HCT116 (cell line): ENCODE measurements at regions not wholly inside any gene's neighbourhood (a gene's known extent, or its start where the extent isn't known, plus 50 kb on each side); places are given as distances from the start of the nearest gene placed in this dataset.

ENCODE experiments used
- ATAC-seq: fragments of 200-7000 bp; cut with Tn5 transposase; 2 replicates; pipeline ENCODE4 v1.9.1; 2020; ENCODE audit warnings: mild to moderate bottlenecking, moderate library complexity
- BruUV-seq: library from RNA; stranded (reverse); fragments of 400-500 nt; replicated peaks from 2 replicates; lab custom pipeline; 2021; lab: Mats Ljungman, UMichigan
- CTCF ChIA-PET: fragments of 300-600 bp; sonication (Branson Sonifier 250); formaldehyde crosslinking; loops from one replicate; lab custom pipeline; 2021; ENCODE audit warnings: antibody characterized with exemption; lab: Charles Lee
- POLR2A ChIA-PET: fragments of 300-600, 350-600 bp; sonication (Branson Sonifier 250); formaldehyde crosslinking; loops from one replicate; lab custom pipeline; 2021; ENCODE audit warnings: antibody characterized with exemption; lab: Charles Lee
- RAD21 ChIA-PET, 2 experiments: fragments of 300-600 bp; sonication (Branson Sonifier 250); formaldehyde crosslinking; loops; one replicate each; lab custom pipeline; 2023; ENCODE audit warnings: low total read pairs in 2 of 2; ENCODE audit not compliant: uncharacterized antibody in 2 of 2, unreplicated experiment in 2 of 2, low non-redundant PET in 1 of 2; lab: Charles Lee
- DNase-seq: peaks from one replicate; pipeline ENCODE4 v3.0.0-alpha.2; 2010; ENCODE audit warnings: low read depth, low spot score
- H2AFZ ChIP-seq: fragments of 200-600 bp; shearing (Covaris generic), sonication (generic); 2 replicates; pipeline ENCODE4 v1.6.1; 2017; ENCODE audit warnings: low read depth, mixed run types, mixed read lengths, antibody characterized with exemption, low read length; ENCODE audit not compliant: poor library complexity, severe bottlenecking
- H3K27ac ChIP-seq: 2 replicates; pipeline ENCODE4 v1.5.1; 2012; ENCODE audit warnings: low read depth, low read length
- H3K27me3 ChIP-seq: fragments of 200-600 bp; sonication (generic); 2 replicates; pipeline ENCODE4 v1.6.1; 2016; ENCODE audit warnings: mixed run types, low read length, mixed read lengths; ENCODE audit not compliant: insufficient read depth
- H3K36me3 ChIP-seq, 2 experiments: fragments of 200-500 bp in 1 of 2; fragments of 200-600 bp in 1 of 2; sonication (Bioruptor generic) in 1 of 2; sonication (generic) in 1 of 2; 2 replicates each; pipeline versions ENCODE4 v1.5.1 to v1.6.1; 2014 to 2016; ENCODE audit warnings: low read length in 2 of 2, inconsistent platforms in 1 of 2, mixed read lengths in 1 of 2, mixed run types in 1 of 2; ENCODE audit not compliant: insufficient read depth in 2 of 2, control insufficient read depth in 1 of 2
- H3K4me1 ChIP-seq, 2 experiments: fragments of 200-600 bp in 1 of 2; sonication (generic) in 1 of 2; 2 replicates each; pipeline versions ENCODE4 v1.5.1 to v1.6.1; 2012 to 2017; ENCODE audit warnings: low read length in 2 of 2, inconsistent platforms in 1 of 2, mild to moderate bottlenecking in 1 of 2, mixed read lengths in 1 of 2, mixed run types in 1 of 2, moderate library complexity in 1 of 2; ENCODE audit not compliant: insufficient read depth in 2 of 2, control insufficient read depth in 1 of 2
- H3K4me2 ChIP-seq: fragments of 200-600 bp; sonication (generic); 2 replicates; pipeline ENCODE4 v1.6.1; 2017; ENCODE audit warnings: mixed run types, low read length, mixed read lengths
- H3K4me3 ChIP-seq, 2 experiments: fragments of 200-600 bp in 1 of 2; sonication (generic) in 1 of 2; replicated peaks in 1 of 2; 2 replicates each; pipeline ENCODE4 v1.5.1; 2011 to 2016; ENCODE audit warnings: low read length in 2 of 2, control low read depth in 1 of 2, low read depth in 1 of 2, mild to moderate bottlenecking in 1 of 2, mixed read lengths in 1 of 2, mixed run types in 1 of 2
- H3K79me2 ChIP-seq: fragments of 200-600 bp; sonication (generic); 2 replicates; pipeline ENCODE4 v1.6.1; 2017; ENCODE audit warnings: mild to moderate bottlenecking, mixed run types, low read length, moderate library complexity, mixed read lengths; ENCODE audit not compliant: insufficient read depth
- H3K9ac ChIP-seq: fragments of 200-600 bp; sonication (generic); 2 replicates; pipeline ENCODE4 v1.6.1; 2016; ENCODE audit warnings: low read length, mixed read lengths
- H3K9me2 ChIP-seq: fragments of 200-600 bp; sonication (generic), shearing (Covaris generic); 2 replicates; pipeline ENCODE4 v1.6.1; 2017; ENCODE audit warnings: mixed run types, mild to moderate bottlenecking, moderate library complexity; ENCODE audit not compliant: insufficient read depth
- H3K9me3 ChIP-seq, 2 experiments: fragments of 200-500 bp in 1 of 2; fragments of 200-600 bp in 1 of 2; sonication (Bioruptor generic) in 1 of 2; sonication (generic) in 1 of 2; 2 replicates each; pipeline ENCODE4 v1.6.1; 2014 to 2017; ENCODE audit warnings: low read length in 2 of 2, mixed read lengths in 2 of 2, inconsistent platforms in 1 of 2, low read depth in 1 of 2, mild to moderate bottlenecking in 1 of 2, mixed run types in 1 of 2, moderate library complexity in 1 of 2; ENCODE audit not compliant: control insufficient read depth in 1 of 2, insufficient read depth in 1 of 2
- H4K20me1 ChIP-seq: fragments of 200-600 bp; sonication (generic), shearing (Covaris generic); 2 replicates; pipeline ENCODE4 v1.6.1; 2017; ENCODE audit warnings: mixed run types, mild to moderate bottlenecking, moderate library complexity; ENCODE audit not compliant: insufficient read depth
- ELF1 ChIP-seq: IDR thresholded peaks from 2 replicates; pipeline ENCODE4 v1.6.1; 2012; ENCODE audit warnings: low read depth, borderline replicate concordance
- EZH2 ChIP-seq: fragments of 200-600 bp; sonication (generic); IDR thresholded peaks from 2 replicates; pipeline ENCODE4 v1.6.1; 2017; ENCODE audit warnings: antibody characterized with exemption, mixed run types
- EZH2phosphoT487 ChIP-seq: fragments of 200-600 bp; IDR thresholded peaks from 2 replicates; pipeline ENCODE4 v1.6.1; 2018; ENCODE audit warnings: antibody characterized with exemption, borderline replicate concordance
- FOSL1 ChIP-seq: IDR thresholded peaks from 2 replicates; pipeline ENCODE4 v1.6.1; 2012; ENCODE audit warnings: low read depth
- POLR2A ChIP-seq: IDR thresholded peaks from 2 replicates; pipeline ENCODE4 v1.7.0; 2011; ENCODE audit warnings: borderline replicate concordance; ENCODE audit not compliant: insufficient read depth, insufficient read length; ENCODE audit errors: extremely low read depth
- POLR2AphosphoS5 ChIP-seq: IDR thresholded peaks from 2 replicates; pipeline ENCODE4 v1.6.1; 2011; ENCODE audit warnings: mild to moderate bottlenecking, low read depth, low read length, moderate library complexity
- SIN3A ChIP-seq: IDR thresholded peaks from 2 replicates; pipeline ENCODE4 v1.6.1; 2012; ENCODE audit warnings: low read depth
- SP1 ChIP-seq: IDR thresholded peaks from 2 replicates; pipeline ENCODE4 v1.6.1; 2012; ENCODE audit warnings: low read depth
- SRF ChIP-seq: IDR thresholded peaks from 2 replicates; pipeline ENCODE4 v1.6.1; 2012; ENCODE audit warnings: low read depth
- YY1 ChIP-seq: IDR thresholded peaks from 2 replicates; pipeline ENCODE4 v1.6.1; 2011; ENCODE audit warnings: low read length, low read depth, moderate library complexity, mild to moderate bottlenecking; ENCODE audit not compliant: insufficient replicate concordance; ENCODE audit errors: extremely low read depth
- ZFX ChIP-seq: fragments of 450-650 bp; IDR thresholded peaks from 2 replicates; pipeline ENCODE4 v1.6.1; 2017
- ZNF274 ChIP-seq: fragments of 200-500 bp; sonication (Bioruptor generic); IDR thresholded peaks from 2 replicates; pipeline ENCODE4 v1.6.1; 2014; ENCODE audit warnings: mild to moderate bottlenecking, low read depth, low read length, inconsistent platforms
- intact Hi-C: fragments of 100-400 bp; cut with micrococcal nuclease; formaldehyde crosslinking; loops from 2 replicates; pipeline ENCODE4 v1.10.0; 2022
- TF ChIP-seq, protein P1 (sequence below): IDR thresholded peaks from 2 replicates; pipeline ENCODE4 v1.6.1; 2012
- TF ChIP-seq, protein P2 (sequence below), 3 experiments: fragments of 200-600 bp in 1 of 3; sonication (generic) in 1 of 3; IDR thresholded peaks in 2 of 3; conservative IDR thresholded peaks in 1 of 3; 2 replicates each; pipeline ENCODE4 v1.5.1; 2012 to 2017; ENCODE audit warnings: low read depth in 2 of 3, low read length in 2 of 3, antibody characterized with exemption in 1 of 3, borderline replicate concordance in 1 of 3, control low read depth in 1 of 3, mild to moderate bottlenecking in 1 of 3, mixed read lengths in 1 of 3, mixed run types in 1 of 3, moderate library complexity in 1 of 3; ENCODE audit not compliant: insufficient read depth in 1 of 3
- TF ChIP-seq, protein P3 (sequence below): IDR thresholded peaks from 2 replicates; pipeline ENCODE4 v1.6.1; 2012
- TF ChIP-seq, protein P4 (sequence below): IDR thresholded peaks from 2 replicates; pipeline ENCODE4 v1.6.1; 2012; ENCODE audit warnings: low read depth

DNA sequence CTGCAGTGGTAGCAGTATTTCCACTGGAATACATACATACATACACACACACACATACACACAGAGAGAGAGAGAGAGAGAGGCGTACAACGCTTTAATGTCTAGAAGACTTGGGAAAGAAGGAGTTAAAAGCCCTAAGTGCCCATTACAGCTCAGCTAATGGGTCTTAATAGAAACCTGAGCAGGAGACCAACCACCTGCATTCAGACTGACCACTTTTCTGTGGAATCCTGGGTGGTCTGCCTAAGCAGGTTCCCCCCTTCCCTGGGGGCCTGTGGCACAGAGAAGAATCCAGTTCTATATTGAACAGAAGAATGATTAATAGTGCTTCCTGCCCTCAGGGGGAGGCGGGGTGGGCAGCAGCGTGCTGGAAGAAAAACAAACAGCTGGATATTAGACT lies 312.4 kb upstream of the PRKD1 start:
- no peak overlapping the region for H3K27ac ChIP-seq
- ATAC-seq (no peak), DNase-seq (no peak)
- no peaks in the 10 kb centered on the region for H3K9me3 ChIP-seq
- H4K20me1 ChIP-seq, result no peaks in the 10 kb centered on the region
- no peaks in the 10 kb centered on the region for H3K4me1 ChIP-seq
- H3K4me2 ChIP-seq, result no peak overlapping the region
- ChIA-PET CTCF (no interaction called here), POLR2A (no interaction called here), RAD21 (no interaction called here)
- no peaks in the 10 kb centered on the region for H3K9me2 ChIP-seq
- intact Hi-C loops, result no loop called here
- H3K9ac ChIP-seq, result no peak overlapping the region
- no peaks in the 10 kb centered on the region for H3K79me2 ChIP-seq
- H3K4me3 ChIP-seq, result no peak overlapping the region
- no peak overlapping the region for H2AFZ ChIP-seq
- TF ChIP-seq YY1 (no peak), FOSL1 (no peak), POLR2AphosphoS5 (no peak), ZFX (no peak), SRF (no peak), SIN3A (no peak), EZH2 (no peak), POLR2A (no peak), ELF1 (no peak), EZH2phosphoT487 (no peak), ZNF274 (no peak), SP1 (no peak)
- TF ChIP-seq, protein P1, sequence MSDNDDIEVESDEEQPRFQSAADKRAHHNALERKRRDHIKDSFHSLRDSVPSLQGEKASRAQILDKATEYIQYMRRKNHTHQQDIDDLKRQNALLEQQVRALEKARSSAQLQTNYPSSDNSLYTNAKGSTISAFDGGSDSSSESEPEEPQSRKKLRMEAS, result no peak
- TF ChIP-seq, protein P2, sequence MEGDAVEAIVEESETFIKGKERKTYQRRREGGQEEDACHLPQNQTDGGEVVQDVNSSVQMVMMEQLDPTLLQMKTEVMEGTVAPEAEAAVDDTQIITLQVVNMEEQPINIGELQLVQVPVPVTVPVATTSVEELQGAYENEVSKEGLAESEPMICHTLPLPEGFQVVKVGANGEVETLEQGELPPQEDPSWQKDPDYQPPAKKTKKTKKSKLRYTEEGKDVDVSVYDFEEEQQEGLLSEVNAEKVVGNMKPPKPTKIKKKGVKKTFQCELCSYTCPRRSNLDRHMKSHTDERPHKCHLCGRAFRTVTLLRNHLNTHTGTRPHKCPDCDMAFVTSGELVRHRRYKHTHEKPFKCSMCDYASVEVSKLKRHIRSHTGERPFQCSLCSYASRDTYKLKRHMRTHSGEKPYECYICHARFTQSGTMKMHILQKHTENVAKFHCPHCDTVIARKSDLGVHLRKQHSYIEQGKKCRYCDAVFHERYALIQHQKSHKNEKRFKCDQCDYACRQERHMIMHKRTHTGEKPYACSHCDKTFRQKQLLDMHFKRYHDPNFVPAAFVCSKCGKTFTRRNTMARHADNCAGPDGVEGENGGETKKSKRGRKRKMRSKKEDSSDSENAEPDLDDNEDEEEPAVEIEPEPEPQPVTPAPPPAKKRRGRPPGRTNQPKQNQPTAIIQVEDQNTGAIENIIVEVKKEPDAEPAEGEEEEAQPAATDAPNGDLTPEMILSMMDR (IDR thresholded peaks at IDR 0.05 in 2 of 3, conservative IDR thresholded peaks at IDR 0.05 in 1 of 3; ENCODE audit: borderline replicate concordance in 1 of 3, insufficient read depth in 1 of 3, low read depth in 2 of 3, low read length in 2 of 3), result no peak
- TF ChIP-seq, protein P3, sequence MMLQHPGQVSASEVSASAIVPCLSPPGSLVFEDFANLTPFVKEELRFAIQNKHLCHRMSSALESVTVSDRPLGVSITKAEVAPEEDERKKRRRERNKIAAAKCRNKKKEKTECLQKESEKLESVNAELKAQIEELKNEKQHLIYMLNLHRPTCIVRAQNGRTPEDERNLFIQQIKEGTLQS, result no peak
- TF ChIP-seq, protein P4, sequence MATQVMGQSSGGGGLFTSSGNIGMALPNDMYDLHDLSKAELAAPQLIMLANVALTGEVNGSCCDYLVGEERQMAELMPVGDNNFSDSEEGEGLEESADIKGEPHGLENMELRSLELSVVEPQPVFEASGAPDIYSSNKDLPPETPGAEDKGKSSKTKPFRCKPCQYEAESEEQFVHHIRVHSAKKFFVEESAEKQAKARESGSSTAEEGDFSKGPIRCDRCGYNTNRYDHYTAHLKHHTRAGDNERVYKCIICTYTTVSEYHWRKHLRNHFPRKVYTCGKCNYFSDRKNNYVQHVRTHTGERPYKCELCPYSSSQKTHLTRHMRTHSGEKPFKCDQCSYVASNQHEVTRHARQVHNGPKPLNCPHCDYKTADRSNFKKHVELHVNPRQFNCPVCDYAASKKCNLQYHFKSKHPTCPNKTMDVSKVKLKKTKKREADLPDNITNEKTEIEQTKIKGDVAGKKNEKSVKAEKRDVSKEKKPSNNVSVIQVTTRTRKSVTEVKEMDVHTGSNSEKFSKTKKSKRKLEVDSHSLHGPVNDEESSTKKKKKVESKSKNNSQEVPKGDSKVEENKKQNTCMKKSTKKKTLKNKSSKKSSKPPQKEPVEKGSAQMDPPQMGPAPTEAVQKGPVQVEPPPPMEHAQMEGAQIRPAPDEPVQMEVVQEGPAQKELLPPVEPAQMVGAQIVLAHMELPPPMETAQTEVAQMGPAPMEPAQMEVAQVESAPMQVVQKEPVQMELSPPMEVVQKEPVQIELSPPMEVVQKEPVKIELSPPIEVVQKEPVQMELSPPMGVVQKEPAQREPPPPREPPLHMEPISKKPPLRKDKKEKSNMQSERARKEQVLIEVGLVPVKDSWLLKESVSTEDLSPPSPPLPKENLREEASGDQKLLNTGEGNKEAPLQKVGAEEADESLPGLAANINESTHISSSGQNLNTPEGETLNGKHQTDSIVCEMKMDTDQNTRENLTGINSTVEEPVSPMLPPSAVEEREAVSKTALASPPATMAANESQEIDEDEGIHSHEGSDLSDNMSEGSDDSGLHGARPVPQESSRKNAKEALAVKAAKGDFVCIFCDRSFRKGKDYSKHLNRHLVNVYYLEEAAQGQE, result no peak
- no peaks in the 10 kb centered on the region for H3K36me3 ChIP-seq
- BruUV-seq, result no TSS peak
- no peaks in the 10 kb centered on the region for H3K27me3 ChIP-seq
